ENCODE measurements at regions not wholly inside any gene's neighbourhood (a gene's known extent, or its start where the extent isn't known, plus 50 kb on each side); places are given as distances from the start of the nearest gene placed in this dataset.

GRCh38 chr5:133789428-133789827, 177.1 kb upstream of the FSTL4 start:
- TF ChIP-seq CTCF (IDR thresholded peaks at IDR 0.05) = no peak
- no peak overlapping the region for H3K27ac Mint-ChIP-seq (ENCODE audit: unreplicated experiment)
- peaks cover 9% of the 10 kb centered on the region for H3K27me3 Mint-ChIP-seq (ENCODE audit: low read depth)
- no peaks in the 10 kb centered on the region for H3K36me3 Mint-ChIP-seq (ENCODE audit: low read depth)
- H3K9me3 Mint-ChIP-seq (ENCODE audit: low read depth) = no peaks in the 10 kb centered on the region
- H3K4me1 Mint-ChIP-seq (ENCODE audit: low read depth) = no peaks in the 10 kb centered on the region
- DNase-seq (ENCODE audit: low spot score) = no peak
- H3K4me3 Mint-ChIP-seq (ENCODE audit: unreplicated experiment) = no peak overlapping the region

GRCh38 chr5:133788121-133788520, 175.8 kb upstream of the FSTL4 start:
- H3K27ac Mint-ChIP-seq (ENCODE audit: unreplicated experiment) = no peak overlapping the region
- TF ChIP-seq CTCF (IDR thresholded peaks at IDR 0.05) = no peak
- no peaks in the 10 kb centered on the region for H3K9me3 Mint-ChIP-seq (ENCODE audit: low read depth)
- peaks cover 7% of the 10 kb centered on the region for H3K27me3 Mint-ChIP-seq (ENCODE audit: low read depth)
- no peaks in the 10 kb centered on the region for H3K4me1 Mint-ChIP-seq (ENCODE audit: low read depth)
- H3K4me3 Mint-ChIP-seq (ENCODE audit: unreplicated experiment) = no peak overlapping the region
- no peaks in the 10 kb centered on the region for H3K36me3 Mint-ChIP-seq (ENCODE audit: low read depth)
- no peak for DNase-seq (ENCODE audit: low spot score)

GRCh38 chr5:133786420-133786819, 174.1 kb upstream of the FSTL4 start:
- H3K27ac Mint-ChIP-seq (ENCODE audit: unreplicated experiment) = no peak overlapping the region

GRCh38 chr5:133785182-133785581, 172.8 kb upstream of the FSTL4 start:
- TF ChIP-seq CTCF (IDR thresholded peaks at IDR 0.05) = no peak
- H3K4me1 Mint-ChIP-seq (ENCODE audit: low read depth) = no peaks in the 10 kb centered on the region
- H3K27me3 Mint-ChIP-seq (ENCODE audit: low read depth) = no peaks in the 10 kb centered on the region
- DNase-seq (ENCODE audit: low spot score) = no peak
- no peaks in the 10 kb centered on the region for H3K9me3 Mint-ChIP-seq (ENCODE audit: low read depth)
- H3K36me3 Mint-ChIP-seq (ENCODE audit: low read depth) = no peaks in the 10 kb centered on the region
- no peak overlapping the region for H3K27ac Mint-ChIP-seq (ENCODE audit: unreplicated experiment)
- no peak overlapping the region for H3K4me3 Mint-ChIP-seq (ENCODE audit: unreplicated experiment)

More at GRCh38 chr5:133786420-133786819, 174.1 kb upstream of the FSTL4 start:
- no peaks in the 10 kb centered on the region for H3K9me3 Mint-ChIP-seq (ENCODE audit: low read depth)
- no peaks in the 10 kb centered on the region for H3K4me1 Mint-ChIP-seq (ENCODE audit: low read depth)
- TF ChIP-seq CTCF (IDR thresholded peaks at IDR 0.05) = no peak
- peaks cover 7% of the 10 kb centered on the region for H3K27me3 Mint-ChIP-seq (ENCODE audit: low read depth)
- H3K4me3 Mint-ChIP-seq (ENCODE audit: unreplicated experiment) = no peak overlapping the region
- DNase-seq (ENCODE audit: low spot score) = no peak
- no peaks in the 10 kb centered on the region for H3K36me3 Mint-ChIP-seq (ENCODE audit: low read depth)

GRCh38 chr5:133783481-133783880, 171.1 kb upstream of the FSTL4 start:
- no peak overlapping the region for H3K27ac Mint-ChIP-seq (ENCODE audit: unreplicated experiment)
- no peak overlapping the region for H3K4me3 Mint-ChIP-seq (ENCODE audit: unreplicated experiment)
- H3K4me1 Mint-ChIP-seq (ENCODE audit: low read depth) = no peaks in the 10 kb centered on the region
- no peaks in the 10 kb centered on the region for H3K27me3 Mint-ChIP-seq (ENCODE audit: low read depth)
- no peak for TF ChIP-seq CTCF (IDR thresholded peaks at IDR 0.05)
- DNase-seq (ENCODE audit: low spot score) = no peak
- H3K9me3 Mint-ChIP-seq (ENCODE audit: low read depth) = no peaks in the 10 kb centered on the region
- H3K36me3 Mint-ChIP-seq (ENCODE audit: low read depth) = no peaks in the 10 kb centered on the region

Data from chondrocyte (in vitro differentiated cells).